Loucy (cell line): ENCODE measurements at regions not wholly inside any gene's neighbourhood (a gene's known extent, or its start where the extent isn't known, plus 50 kb on each side); places are given as distances from the start of the nearest gene placed in this dataset.

ENCODE experiments used
- H2AFZ ChIP-seq: fragments of 200-600 bp; sonication (generic); 2 replicates; pipeline ENCODE4 v1.6.0; 2016; ENCODE audit warnings: antibody characterized with exemption, mild to moderate bottlenecking, low read length, moderate library complexity
- H3F3A ChIP-seq: fragments of 200-600 bp; 2 replicates; pipeline ENCODE4 v1.6.0; 2016; ENCODE audit warnings: antibody characterized with exemption, low read depth, mild to moderate bottlenecking
- H3K27me3 ChIP-seq: fragments of 200-600 bp; sonication (generic); 2 replicates; pipeline ENCODE4 v1.6.1; 2014; ENCODE audit warnings: low read length, mild to moderate bottlenecking; ENCODE audit not compliant: insufficient read depth, poor library complexity, severe bottlenecking
- H3K36me3 ChIP-seq: fragments of 200-600 bp; sonication (generic); 2 replicates; pipeline ENCODE4 v1.6.1; 2016; ENCODE audit warnings: low read length; ENCODE audit not compliant: insufficient read depth
- H3K4me1 ChIP-seq: fragments of 200-600 bp; sonication (generic); 2 replicates; pipeline ENCODE4 v1.5.1; 2014; ENCODE audit warnings: low read length, mild to moderate bottlenecking; ENCODE audit not compliant: insufficient read depth, poor library complexity, severe bottlenecking
- H3K4me2 ChIP-seq: fragments of 200-600 bp; sonication (generic); 2 replicates; pipeline ENCODE4 v1.6.0; 2014; ENCODE audit warnings: antibody characterized with exemption, low read length, low read depth, mild to moderate bottlenecking; ENCODE audit not compliant: poor library complexity, severe bottlenecking
- H3K4me3 ChIP-seq: fragments of 200-600 bp; sonication (generic); 2 replicates; pipeline ENCODE4 v1.5.1; 2014; ENCODE audit warnings: low read length, mild to moderate bottlenecking, mixed read lengths; ENCODE audit not compliant: poor library complexity, severe bottlenecking
- H3K79me2 ChIP-seq: fragments of 200-600 bp; sonication (generic); 2 replicates; pipeline ENCODE4 v1.6.1; 2014; ENCODE audit warnings: low read length; ENCODE audit not compliant: insufficient read depth
- H3K9ac ChIP-seq: fragments of 200-600 bp; sonication (generic); 2 replicates; pipeline ENCODE4 v1.6.0; 2014; ENCODE audit warnings: mild to moderate bottlenecking, low read depth, low read length, moderate library complexity; ENCODE audit not compliant: poor library complexity, severe bottlenecking
- H3K9me2 ChIP-seq: fragments of 200-600 bp; sonication (generic); replicated peaks from 2 replicates; pipeline ENCODE4 v1.6.1; 2016; ENCODE audit warnings: low read depth, low read length, mixed read lengths
- H3K9me3 ChIP-seq: fragments of 200-600 bp; sonication (generic); 2 replicates; pipeline ENCODE4 v1.6.1; 2014; ENCODE audit warnings: mild to moderate bottlenecking, antibody characterized with exemption, low read length, low read depth; ENCODE audit not compliant: insufficient read depth
- H4K20me1 ChIP-seq: fragments of 200-600 bp; sonication (generic); 2 replicates; pipeline ENCODE4 v1.6.0; 2014; ENCODE audit warnings: antibody characterized with exemption, low read length, mild to moderate bottlenecking; ENCODE audit not compliant: insufficient read depth, poor library complexity, severe bottlenecking
- EZH2phosphoT487 ChIP-seq: fragments of 200-600 bp; IDR thresholded peaks from 2 replicates; pipeline ENCODE4 v1.6.1; 2018; ENCODE audit warnings: antibody characterized with exemption, mild to moderate bottlenecking, moderate library complexity, borderline replicate concordance
- TF ChIP-seq, protein P1 (sequence below): fragments of 200-600 bp; sonication (generic); conservative IDR thresholded peaks from 2 replicates; pipeline ENCODE4 v1.5.1; 2014; ENCODE audit warnings: mild to moderate bottlenecking, antibody characterized with exemption, low read length

- Histone ChIP-seq H3K4me2 (no peak overlapping the region), H3K79me2 (no peaks in the 10 kb centered on the region), H3F3A (no peaks in the 10 kb centered on the region), H3K36me3 (no peaks in the 10 kb centered on the region), H3K9me3 (no peaks in the 10 kb centered on the region), H3K9me2 (no peaks in the 10 kb centered on the region), H3K9ac (no peak overlapping the region), H2AFZ (no peak overlapping the region), H3K4me1 (peaks cover 28% of the 10 kb centered on the region), H3K27me3 (no peaks in the 10 kb centered on the region), H4K20me1 (no peaks in the 10 kb centered on the region), H3K4me3 (no peak overlapping the region)
- TF ChIP-seq EZH2phosphoT487, result no peak
Measured at GRCh38 chr12:45666816-45667215, 62.7 kb upstream of the ARID2 start.

- no peak overlapping the region for H3K4me2 ChIP-seq
- H2AFZ ChIP-seq, result no peak overlapping the region
- H3F3A ChIP-seq, result no peaks in the 10 kb centered on the region
- H3K27me3 ChIP-seq, result no peaks in the 10 kb centered on the region
- H3K36me3 ChIP-seq, result no peaks in the 10 kb centered on the region
- no peaks in the 10 kb centered on the region for H3K79me2 ChIP-seq
- no peaks in the 10 kb centered on the region for H3K9me2 ChIP-seq
- no peaks in the 10 kb centered on the region for H3K9me3 ChIP-seq
- TF ChIP-seq EZH2phosphoT487, result no peak
- TF ChIP-seq, protein P1, sequence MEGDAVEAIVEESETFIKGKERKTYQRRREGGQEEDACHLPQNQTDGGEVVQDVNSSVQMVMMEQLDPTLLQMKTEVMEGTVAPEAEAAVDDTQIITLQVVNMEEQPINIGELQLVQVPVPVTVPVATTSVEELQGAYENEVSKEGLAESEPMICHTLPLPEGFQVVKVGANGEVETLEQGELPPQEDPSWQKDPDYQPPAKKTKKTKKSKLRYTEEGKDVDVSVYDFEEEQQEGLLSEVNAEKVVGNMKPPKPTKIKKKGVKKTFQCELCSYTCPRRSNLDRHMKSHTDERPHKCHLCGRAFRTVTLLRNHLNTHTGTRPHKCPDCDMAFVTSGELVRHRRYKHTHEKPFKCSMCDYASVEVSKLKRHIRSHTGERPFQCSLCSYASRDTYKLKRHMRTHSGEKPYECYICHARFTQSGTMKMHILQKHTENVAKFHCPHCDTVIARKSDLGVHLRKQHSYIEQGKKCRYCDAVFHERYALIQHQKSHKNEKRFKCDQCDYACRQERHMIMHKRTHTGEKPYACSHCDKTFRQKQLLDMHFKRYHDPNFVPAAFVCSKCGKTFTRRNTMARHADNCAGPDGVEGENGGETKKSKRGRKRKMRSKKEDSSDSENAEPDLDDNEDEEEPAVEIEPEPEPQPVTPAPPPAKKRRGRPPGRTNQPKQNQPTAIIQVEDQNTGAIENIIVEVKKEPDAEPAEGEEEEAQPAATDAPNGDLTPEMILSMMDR, result no peak
- H3K4me3 ChIP-seq, result no peak overlapping the region
- H3K9ac ChIP-seq, result no peak overlapping the region
- peaks cover 28% of the 10 kb centered on the region for H3K4me1 ChIP-seq
- no peaks in the 10 kb centered on the region for H4K20me1 ChIP-seq
Measured at GRCh38 chr12:45667761-45668160, 61.7 kb upstream of the ARID2 start.

- Histone ChIP-seq H3K9me3 (no peaks in the 10 kb centered on the region), H3K4me2 (peak overlapping the region; percentile 61), H2AFZ (peak overlapping the region; percentile 69; the same call in 1 of the 2 replicates), H3K27me3 (no peaks in the 10 kb centered on the region), H3K9ac (peak overlapping the region; percentile 23), H4K20me1 (no peaks in the 10 kb centered on the region), H3F3A (no peaks in the 10 kb centered on the region), H3K9me2 (no peaks in the 10 kb centered on the region), H3K79me2 (no peaks in the 10 kb centered on the region), H3K4me1 (peaks cover 28% of the 10 kb centered on the region), H3K4me3 (peak overlapping the region; percentile 37), H3K36me3 (no peaks in the 10 kb centered on the region)
- TF ChIP-seq, protein P1, result no peak
- TF ChIP-seq EZH2phosphoT487, result no peak
Measured at GRCh38 chr12:45668641-45669040, 60.9 kb upstream of the ARID2 start.

GRCh38 chr12:45669093-45669492 lies 60.4 kb upstream of the ARID2 start:
- Histone ChIP-seq H3F3A (no peaks in the 10 kb centered on the region), H3K4me1 (peaks cover 29% of the 10 kb centered on the region), H3K79me2 (no peaks in the 10 kb centered on the region), H3K9ac (peak overlapping the region; percentile 23), H3K9me3 (no peaks in the 10 kb centered on the region), H2AFZ (peak overlapping the region; percentile 69; the same call in 1 of the 2 replicates), H4K20me1 (no peaks in the 10 kb centered on the region), H3K27me3 (no peaks in the 10 kb centered on the region), H3K4me2 (peak overlapping the region; percentile 61), H3K9me2 (no peaks in the 10 kb centered on the region), H3K36me3 (no peaks in the 10 kb centered on the region), H3K4me3 (peak overlapping the region; percentile 37)
- no peak for TF ChIP-seq EZH2phosphoT487
- TF ChIP-seq, protein P1, result no peak
